ENCODE measurements at regions not wholly inside any gene's neighbourhood (a gene's known extent, or its start where the extent isn't known, plus 50 kb on each side); places are given as distances from the start of the nearest gene placed in this dataset.

GRCh38 chr13:50511877-50512341, 331.6 kb downstream of the DLEU7 start:
- Histone ChIP-seq H3K36me3 (ENCODE audit: control insufficient read depth in 3 of 3, insufficient read depth in 2 of 3, low read depth in 1 of 3, low read length in 3 of 3) (no peaks in the 10 kb centered on the region), H3K27ac (ENCODE audit: low read depth in 1 of 3, low read length in 2 of 3) (peak overlapping the region; percentile 30 to 94 (median 64)), H3K27me3 (ENCODE audit: control insufficient read depth in 3 of 3, insufficient read depth in 3 of 3, low read length in 3 of 3) (no peaks in the 10 kb centered on the region), H3K4me3 (ENCODE audit: low read depth in 1 of 3, low read length in 3 of 3) (no peak overlapping the region), H3K4me1 (ENCODE audit: control insufficient read depth in 3 of 3, insufficient read depth in 2 of 3, low read depth in 1 of 3, low read length in 2 of 3) (peaks cover 2 to 10% (median 7%) of the 10 kb centered on the region in 3 donors), H3K9me3 (ENCODE audit: control insufficient read depth in 2 of 2, insufficient read depth in 1 of 2, low read depth in 1 of 2, low read length in 1 of 2) (peaks cover 0 to 12% of the 10 kb centered on the region in 2 donors)
- WGBS, 3 donors: 53 to 62% (median 58%) methylated on average over 4 of the region's 4 CpGs
- DNase-seq (peak; percentile 29 to 38), FAIRE-seq (no peak)

GRCh38 chr13:50512474-50513299, 330.8 kb downstream of the DLEU7 start:
- Histone ChIP-seq H3K36me3 (ENCODE audit: control insufficient read depth in 3 of 3, insufficient read depth in 2 of 3, low read depth in 1 of 3, low read length in 3 of 3) (no peaks in the 10 kb centered on the region), H3K27me3 (ENCODE audit: control insufficient read depth in 3 of 3, insufficient read depth in 3 of 3, low read length in 3 of 3) (no peaks in the 10 kb centered on the region), H3K4me1 (ENCODE audit: control insufficient read depth in 3 of 3, insufficient read depth in 2 of 3, low read depth in 1 of 3, low read length in 2 of 3) (peaks cover 2 to 10% (median 7%) of the 10 kb centered on the region in 3 donors), H3K4me3 (ENCODE audit: low read depth in 1 of 3, low read length in 3 of 3) (peak overlapping the region in 1 of 3 donors; percentile 31), H3K27ac (ENCODE audit: low read depth in 1 of 3, low read length in 2 of 3) (peak overlapping the region; percentile 64 to 94 (median 75)), H3K9me3 (ENCODE audit: control insufficient read depth in 2 of 2, insufficient read depth in 1 of 2, low read depth in 1 of 2, low read length in 1 of 2) (peaks cover 0 to 12% of the 10 kb centered on the region in 2 donors)
- DNase-seq (peak; percentile 52 to 68), FAIRE-seq (no peak)
- 9 to 11% (median 10%) methylated on average over 12 of the region's 12 CpGs for WGBS, 3 donors

- H3K4me1 ChIP-seq (ENCODE audit: control insufficient read depth in 3 of 3, insufficient read depth in 2 of 3, low read depth in 1 of 3, low read length in 2 of 3): peaks cover 2 to 10% (median 7%) of the 10 kb centered on the region in 3 donors
- H3K27me3 ChIP-seq (ENCODE audit: control insufficient read depth in 3 of 3, insufficient read depth in 3 of 3, low read length in 3 of 3): no peaks in the 10 kb centered on the region
- H3K4me3 ChIP-seq (ENCODE audit: low read depth in 1 of 3, low read length in 3 of 3): no peak overlapping the region
- peaks cover 0 to 10% of the 10 kb centered on the region in 2 donors for H3K9me3 ChIP-seq (ENCODE audit: control insufficient read depth in 2 of 2, insufficient read depth in 1 of 2, low read depth in 1 of 2, low read length in 1 of 2)
- DNase-seq (peak; percentile 38 to 51), FAIRE-seq (no peak)
- 16 to 32% (median 25%) methylated on average over 2 of the region's 2 CpGs for WGBS, 3 donors
- no peaks in the 10 kb centered on the region for H3K36me3 ChIP-seq (ENCODE audit: control insufficient read depth in 3 of 3, insufficient read depth in 2 of 3, low read depth in 1 of 3, low read length in 3 of 3)
- peak overlapping the region in 2 of 3 donors; percentile 64 to 94 for H3K27ac ChIP-seq (ENCODE audit: low read depth in 1 of 3, low read length in 2 of 3)
Measured at GRCh38 chr13:50513300-50513877, 330.1 kb downstream of the DLEU7 start.

GRCh38 chr13:50514249-50514648, 329.2 kb downstream of the DLEU7 start:
- Histone ChIP-seq H3K36me3 (ENCODE audit: control insufficient read depth in 3 of 3, insufficient read depth in 2 of 3, low read depth in 1 of 3, low read length in 3 of 3) (no peaks in the 10 kb centered on the region), H3K27me3 (ENCODE audit: control insufficient read depth in 3 of 3, insufficient read depth in 3 of 3, low read length in 3 of 3) (no peaks in the 10 kb centered on the region), H3K4me1 (ENCODE audit: control insufficient read depth in 3 of 3, insufficient read depth in 2 of 3, low read depth in 1 of 3, low read length in 2 of 3) (peaks cover 2 to 10% (median 7%) of the 10 kb centered on the region in 3 donors), H3K27ac (ENCODE audit: low read depth in 1 of 3, low read length in 2 of 3) (no peak overlapping the region), H3K9me3 (ENCODE audit: control insufficient read depth in 2 of 2, insufficient read depth in 1 of 2, low read depth in 1 of 2, low read length in 1 of 2) (peaks cover 0 to 1% of the 10 kb centered on the region in 2 donors), H3K4me3 (ENCODE audit: low read depth in 1 of 3, low read length in 3 of 3) (no peak overlapping the region)
- DNase-seq (no peak), FAIRE-seq (no peak)
- WGBS, 3 donors: 91 to 98% (median 91%) methylated on average over 2 of the region's 2 CpGs

GRCh38 chr13:50518131-50518530, 325.4 kb downstream of the DLEU7 start:
- 87 to 91% (median 88%) methylated on average over 2 of the region's 2 CpGs for WGBS, 3 donors
- Histone ChIP-seq H3K9me3 (ENCODE audit: control insufficient read depth in 2 of 2, insufficient read depth in 1 of 2, low read depth in 1 of 2, low read length in 1 of 2) (peaks cover 0 to 4% of the 10 kb centered on the region in 2 donors), H3K4me3 (ENCODE audit: low read depth in 1 of 3, low read length in 3 of 3) (no peak overlapping the region), H3K27me3 (ENCODE audit: control insufficient read depth in 3 of 3, insufficient read depth in 3 of 3, low read length in 3 of 3) (no peaks in the 10 kb centered on the region), H3K4me1 (ENCODE audit: control insufficient read depth in 3 of 3, insufficient read depth in 2 of 3, low read depth in 1 of 3, low read length in 2 of 3) (peaks cover 2 to 16% (median 8%) of the 10 kb centered on the region in 3 donors), H3K27ac (ENCODE audit: low read depth in 1 of 3, low read length in 2 of 3) (no peak overlapping the region), H3K36me3 (ENCODE audit: control insufficient read depth in 3 of 3, insufficient read depth in 2 of 3, low read depth in 1 of 3, low read length in 3 of 3) (no peaks in the 10 kb centered on the region)
- FAIRE-seq (no peak), DNase-seq (no peak)

GRCh38 chr13:50518781-50519201, 324.7 kb downstream of the DLEU7 start:
- WGBS, 3 donors: 72 to 87% (median 86%) methylated on average over 8 of the region's 8 CpGs
- H3K27me3 ChIP-seq (ENCODE audit: control insufficient read depth in 3 of 3, insufficient read depth in 3 of 3, low read length in 3 of 3): no peaks in the 10 kb centered on the region
- no peak overlapping the region for H3K27ac ChIP-seq (ENCODE audit: low read depth in 1 of 3, low read length in 2 of 3)
- H3K9me3 ChIP-seq (ENCODE audit: control insufficient read depth in 2 of 2, insufficient read depth in 1 of 2, low read depth in 1 of 2, low read length in 1 of 2): peaks cover 0 to 4% of the 10 kb centered on the region in 2 donors
- H3K4me1 ChIP-seq (ENCODE audit: control insufficient read depth in 3 of 3, insufficient read depth in 2 of 3, low read depth in 1 of 3, low read length in 2 of 3): peaks cover 0 to 12% (median 6%) of the 10 kb centered on the region in 3 donors
- no peak overlapping the region for H3K4me3 ChIP-seq (ENCODE audit: low read depth in 1 of 3, low read length in 3 of 3)
- DNase-seq (no peak), FAIRE-seq (no peak)
- H3K36me3 ChIP-seq (ENCODE audit: control insufficient read depth in 3 of 3, insufficient read depth in 2 of 3, low read depth in 1 of 3, low read length in 3 of 3): no peaks in the 10 kb centered on the region

GRCh38 chr13:50519866-50520265, 323.6 kb downstream of the DLEU7 start:
- DNase-seq (no peak), FAIRE-seq (no peak)
- H3K27ac ChIP-seq (ENCODE audit: low read depth in 1 of 3, low read length in 2 of 3): no peak overlapping the region
- no peaks in the 10 kb centered on the region for H3K36me3 ChIP-seq (ENCODE audit: control insufficient read depth in 3 of 3, insufficient read depth in 2 of 3, low read depth in 1 of 3, low read length in 3 of 3)
- H3K4me3 ChIP-seq (ENCODE audit: low read depth in 1 of 3, low read length in 3 of 3): no peak overlapping the region
- H3K4me1 ChIP-seq (ENCODE audit: control insufficient read depth in 3 of 3, insufficient read depth in 2 of 3, low read depth in 1 of 3, low read length in 2 of 3): peaks cover 0 to 11% (median 6%) of the 10 kb centered on the region in 3 donors
- peaks cover 0 to 4% of the 10 kb centered on the region in 2 donors for H3K9me3 ChIP-seq (ENCODE audit: control insufficient read depth in 2 of 2, insufficient read depth in 1 of 2, low read depth in 1 of 2, low read length in 1 of 2)
- H3K27me3 ChIP-seq (ENCODE audit: control insufficient read depth in 3 of 3, insufficient read depth in 3 of 3, low read length in 3 of 3): no peaks in the 10 kb centered on the region
- WGBS, 3 donors: 88 to 100% (median 94%) methylated on average over 1 of the region's 1 CpG

GRCh38 chr13:50521006-50521830, 322.3 kb downstream of the DLEU7 start:
- FAIRE-seq (no peak), DNase-seq (no peak)
- H3K36me3 ChIP-seq (ENCODE audit: control insufficient read depth in 3 of 3, insufficient read depth in 2 of 3, low read depth in 1 of 3, low read length in 3 of 3): no peaks in the 10 kb centered on the region
- no peak overlapping the region for H3K27ac ChIP-seq (ENCODE audit: low read depth in 1 of 3, low read length in 2 of 3)
- peaks cover 0 to 4% of the 10 kb centered on the region in 2 donors for H3K9me3 ChIP-seq (ENCODE audit: control insufficient read depth in 2 of 2, insufficient read depth in 1 of 2, low read depth in 1 of 2, low read length in 1 of 2)
- 76 to 90% (median 82%) methylated on average over 4 of the region's 4 CpGs for WGBS, 3 donors
- H3K27me3 ChIP-seq (ENCODE audit: control insufficient read depth in 3 of 3, insufficient read depth in 3 of 3, low read length in 3 of 3): no peaks in the 10 kb centered on the region
- H3K4me1 ChIP-seq (ENCODE audit: control insufficient read depth in 3 of 3, insufficient read depth in 2 of 3, low read depth in 1 of 3, low read length in 2 of 3): peaks cover 0 to 11% (median 6%) of the 10 kb centered on the region in 3 donors
- H3K4me3 ChIP-seq (ENCODE audit: low read depth in 1 of 3, low read length in 3 of 3): no peak overlapping the region
